OCI-LY7 (cell line): ENCODE measurements at regions not wholly inside any gene's neighbourhood (a gene's known extent, or its start where the extent isn't known, plus 50 kb on each side); places are given as distances from the start of the nearest gene placed in this dataset.

ENCODE experiments used
- CTCF ChIP-seq: fragments of 200-600 bp; sonication (generic); conservative IDR thresholded peaks from 2 replicates; pipeline ENCODE4 v1.5.1; 2014; ENCODE audit warnings: mild to moderate bottlenecking, antibody characterized with exemption, low read length, moderate library complexity, mixed read lengths
- EZH2phosphoT487 ChIP-seq: fragments of 200-600 bp; sonication (generic); IDR thresholded peaks from 2 replicates; pipeline ENCODE4 v1.6.1; 2018; ENCODE audit warnings: low read depth, borderline replicate concordance, mild to moderate bottlenecking, mixed run types, antibody characterized with exemption, low read length, moderate library complexity, mixed read lengths

DNA sequence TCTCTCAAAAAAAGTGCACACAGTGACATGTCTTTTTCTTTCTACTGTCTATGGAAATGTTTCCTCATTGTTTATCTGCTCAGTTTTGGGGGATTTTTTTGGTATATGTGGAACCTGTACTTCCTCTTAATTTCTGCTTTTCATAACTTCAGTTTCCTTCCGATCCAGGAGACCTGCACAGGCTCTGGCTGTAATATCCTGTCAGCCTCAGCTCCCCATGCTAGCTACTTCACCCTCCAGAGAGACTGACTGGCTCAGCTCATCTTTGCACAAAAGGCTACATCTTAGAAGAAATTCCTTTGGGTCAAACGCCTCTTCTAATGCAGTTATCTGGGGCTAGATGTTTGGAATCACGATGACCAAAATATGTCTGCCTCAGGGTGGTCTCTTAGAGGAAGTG is 378.4 kb downstream of the RND3 start:
- TF ChIP-seq EZH2phosphoT487 (no peak), CTCF (no peak)
